ENCODE measurements at regions not wholly inside any gene's neighbourhood (a gene's known extent, or its start where the extent isn't known, plus 50 kb on each side); places are given as distances from the start of the nearest gene placed in this dataset.

- TF ChIP-seq POLR2A (IDR thresholded peaks at IDR 0.05) = no peak
- TF ChIP-seq, protein P1, sequence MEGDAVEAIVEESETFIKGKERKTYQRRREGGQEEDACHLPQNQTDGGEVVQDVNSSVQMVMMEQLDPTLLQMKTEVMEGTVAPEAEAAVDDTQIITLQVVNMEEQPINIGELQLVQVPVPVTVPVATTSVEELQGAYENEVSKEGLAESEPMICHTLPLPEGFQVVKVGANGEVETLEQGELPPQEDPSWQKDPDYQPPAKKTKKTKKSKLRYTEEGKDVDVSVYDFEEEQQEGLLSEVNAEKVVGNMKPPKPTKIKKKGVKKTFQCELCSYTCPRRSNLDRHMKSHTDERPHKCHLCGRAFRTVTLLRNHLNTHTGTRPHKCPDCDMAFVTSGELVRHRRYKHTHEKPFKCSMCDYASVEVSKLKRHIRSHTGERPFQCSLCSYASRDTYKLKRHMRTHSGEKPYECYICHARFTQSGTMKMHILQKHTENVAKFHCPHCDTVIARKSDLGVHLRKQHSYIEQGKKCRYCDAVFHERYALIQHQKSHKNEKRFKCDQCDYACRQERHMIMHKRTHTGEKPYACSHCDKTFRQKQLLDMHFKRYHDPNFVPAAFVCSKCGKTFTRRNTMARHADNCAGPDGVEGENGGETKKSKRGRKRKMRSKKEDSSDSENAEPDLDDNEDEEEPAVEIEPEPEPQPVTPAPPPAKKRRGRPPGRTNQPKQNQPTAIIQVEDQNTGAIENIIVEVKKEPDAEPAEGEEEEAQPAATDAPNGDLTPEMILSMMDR (IDR thresholded peaks at IDR 0.05) = no peak
These were observed 156.7 kb downstream of the TMTC3 start for GRCh38 chr12:88298761-88299242.
